Gastrocnemius medialis (tissue), 4 donors: ENCODE measurements at regions not wholly inside any gene's neighbourhood (a gene's known extent, or its start where the extent isn't known, plus 50 kb on each side); places are given as distances from the start of the nearest gene placed in this dataset.

ENCODE experiments used
- POLR2A ChIP-seq, 2 donors: fragments of 450-650 bp; IDR thresholded peaks; one replicate each; pipeline ENCODE4 v1.6.1; 2017; ENCODE audit warnings: antibody characterized with exemption in 2 of 2, mild to moderate bottlenecking in 2 of 2, moderate library complexity in 2 of 2
- TF ChIP-seq, protein P1 (sequence below), 5 experiments: fragments of 450-650 bp in 3 of 5; fragments of 200-600 bp in 2 of 5; sonication (generic) in 2 of 5; IDR thresholded peaks in 4 of 5; conservative IDR thresholded peaks in 1 of 5; 1 replicate in 4 of 5; 2 replicates in 1 of 5; pipeline ENCODE4 v1.5.1; 2016 to 2019; ENCODE audit warnings: antibody characterized with exemption in 5 of 5, mild to moderate bottlenecking in 3 of 5, moderate library complexity in 3 of 5

DNA sequence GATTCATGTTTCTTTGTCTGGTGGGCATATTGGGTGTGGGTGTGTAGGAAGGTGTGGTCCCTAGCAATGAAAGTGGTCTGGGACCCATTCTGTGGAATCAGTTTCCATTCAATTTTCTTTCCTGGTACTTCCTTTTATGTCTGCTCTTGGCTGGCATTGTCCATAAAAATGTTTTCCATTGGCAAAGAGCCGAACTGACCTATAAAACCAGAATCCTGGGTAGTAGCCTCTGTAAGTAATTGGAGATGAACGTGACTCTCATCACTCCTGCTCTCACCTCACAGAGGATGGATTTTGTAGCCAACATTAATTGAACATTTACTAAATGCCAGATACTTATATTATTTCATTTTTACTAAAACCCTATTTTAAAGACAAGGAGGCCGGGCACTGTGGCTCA, 66.5 kb upstream of the IRX3 start:
- TF ChIP-seq, protein P1, sequence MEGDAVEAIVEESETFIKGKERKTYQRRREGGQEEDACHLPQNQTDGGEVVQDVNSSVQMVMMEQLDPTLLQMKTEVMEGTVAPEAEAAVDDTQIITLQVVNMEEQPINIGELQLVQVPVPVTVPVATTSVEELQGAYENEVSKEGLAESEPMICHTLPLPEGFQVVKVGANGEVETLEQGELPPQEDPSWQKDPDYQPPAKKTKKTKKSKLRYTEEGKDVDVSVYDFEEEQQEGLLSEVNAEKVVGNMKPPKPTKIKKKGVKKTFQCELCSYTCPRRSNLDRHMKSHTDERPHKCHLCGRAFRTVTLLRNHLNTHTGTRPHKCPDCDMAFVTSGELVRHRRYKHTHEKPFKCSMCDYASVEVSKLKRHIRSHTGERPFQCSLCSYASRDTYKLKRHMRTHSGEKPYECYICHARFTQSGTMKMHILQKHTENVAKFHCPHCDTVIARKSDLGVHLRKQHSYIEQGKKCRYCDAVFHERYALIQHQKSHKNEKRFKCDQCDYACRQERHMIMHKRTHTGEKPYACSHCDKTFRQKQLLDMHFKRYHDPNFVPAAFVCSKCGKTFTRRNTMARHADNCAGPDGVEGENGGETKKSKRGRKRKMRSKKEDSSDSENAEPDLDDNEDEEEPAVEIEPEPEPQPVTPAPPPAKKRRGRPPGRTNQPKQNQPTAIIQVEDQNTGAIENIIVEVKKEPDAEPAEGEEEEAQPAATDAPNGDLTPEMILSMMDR (IDR thresholded peaks at IDR 0.05 in 4 of 5, conservative IDR thresholded peaks at IDR 0.05 in 1 of 5), result no peak
- TF ChIP-seq POLR2A (IDR thresholded peaks at IDR 0.05), result no peak
